Sigmoid colon (tissue), 4 donors: ENCODE measurements at regions not wholly inside any gene's neighbourhood (a gene's known extent, or its start where the extent isn't known, plus 50 kb on each side); places are given as distances from the start of the nearest gene placed in this dataset.

Experiments
- EP300 ChIP-seq, 4 donors: sonication (generic); formaldehyde crosslinking; IDR thresholded peaks; one replicate each; pipeline ENCODE4 v1.6.1; 2017; ENCODE audit warnings: antibody characterized with exemption in 4 of 4
- TF ChIP-seq, protein P1 (sequence below), 4 experiments: fragments of 450-650 bp in 3 of 4; fragments of 200-600 bp in 1 of 4; IDR thresholded peaks; one replicate each; pipeline ENCODE4 v1.5.1; 2016 to 2019; ENCODE audit warnings: antibody characterized with exemption in 4 of 4, mild to moderate bottlenecking in 3 of 4, moderate library complexity in 2 of 4

DNA sequence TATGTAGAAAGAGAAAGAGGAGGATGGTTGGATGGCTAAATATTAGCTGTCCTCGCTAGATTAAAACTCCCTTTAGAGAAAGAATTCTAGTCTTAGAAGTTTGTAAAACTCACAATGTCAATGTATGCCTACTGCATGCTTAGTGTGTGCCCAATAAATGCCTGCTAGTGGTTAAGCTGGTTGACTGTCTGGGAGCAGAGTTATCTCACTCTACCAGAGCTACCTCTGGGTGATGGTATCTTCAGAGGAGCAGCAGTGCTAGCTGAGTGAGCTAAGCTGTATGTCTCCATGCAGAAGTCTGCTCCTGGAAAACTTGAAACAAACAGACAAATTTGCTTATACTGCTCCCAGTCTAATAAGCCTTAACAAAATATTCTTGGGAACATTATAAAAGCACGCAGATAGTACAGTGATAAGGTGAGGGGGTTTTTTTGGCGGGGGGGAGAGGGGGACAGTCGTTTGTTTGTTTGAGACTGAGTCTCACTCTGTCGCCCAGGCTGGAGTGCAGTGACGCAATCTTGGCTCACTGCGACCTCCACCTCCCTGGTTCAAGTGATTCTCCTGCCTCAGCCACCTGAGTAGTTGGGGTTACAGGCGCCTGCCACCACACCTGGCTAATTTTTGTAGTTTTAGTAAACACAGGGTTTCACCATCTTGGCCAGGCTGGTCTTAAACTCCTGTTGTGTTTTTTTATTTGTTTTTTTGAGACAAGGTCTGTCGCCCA lies 202.8 kb upstream of the TSC22D1 start:
- TF ChIP-seq, protein P1, sequence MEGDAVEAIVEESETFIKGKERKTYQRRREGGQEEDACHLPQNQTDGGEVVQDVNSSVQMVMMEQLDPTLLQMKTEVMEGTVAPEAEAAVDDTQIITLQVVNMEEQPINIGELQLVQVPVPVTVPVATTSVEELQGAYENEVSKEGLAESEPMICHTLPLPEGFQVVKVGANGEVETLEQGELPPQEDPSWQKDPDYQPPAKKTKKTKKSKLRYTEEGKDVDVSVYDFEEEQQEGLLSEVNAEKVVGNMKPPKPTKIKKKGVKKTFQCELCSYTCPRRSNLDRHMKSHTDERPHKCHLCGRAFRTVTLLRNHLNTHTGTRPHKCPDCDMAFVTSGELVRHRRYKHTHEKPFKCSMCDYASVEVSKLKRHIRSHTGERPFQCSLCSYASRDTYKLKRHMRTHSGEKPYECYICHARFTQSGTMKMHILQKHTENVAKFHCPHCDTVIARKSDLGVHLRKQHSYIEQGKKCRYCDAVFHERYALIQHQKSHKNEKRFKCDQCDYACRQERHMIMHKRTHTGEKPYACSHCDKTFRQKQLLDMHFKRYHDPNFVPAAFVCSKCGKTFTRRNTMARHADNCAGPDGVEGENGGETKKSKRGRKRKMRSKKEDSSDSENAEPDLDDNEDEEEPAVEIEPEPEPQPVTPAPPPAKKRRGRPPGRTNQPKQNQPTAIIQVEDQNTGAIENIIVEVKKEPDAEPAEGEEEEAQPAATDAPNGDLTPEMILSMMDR (IDR thresholded peaks at IDR 0.05), result no peak
- TF ChIP-seq EP300 (IDR thresholded peaks at IDR 0.05), result no peak
